PFSK-1 (cell line): ENCODE measurements at regions not wholly inside any gene's neighbourhood (a gene's known extent, or its start where the extent isn't known, plus 50 kb on each side); places are given as distances from the start of the nearest gene placed in this dataset.

Source experiments
- POLR2AphosphoS5 ChIP-seq: IDR thresholded peaks from 2 replicates; pipeline ENCODE4 v1.6.1; 2012; ENCODE audit warnings: low read depth, mild to moderate bottlenecking, control low read depth, low read length, moderate library complexity
- TF ChIP-seq, protein P1 (sequence below), 2 experiments: IDR thresholded peaks; 2 replicates each; pipeline versions ENCODE4 v1.6.1 to v1.8.0; 2011 to 2012; ENCODE audit warnings: low read depth in 2 of 2, low read length in 2 of 2, control low read depth in 1 of 2, inconsistent platforms in 1 of 2, mild to moderate bottlenecking in 1 of 2, moderate library complexity in 1 of 2; ENCODE audit not compliant: insufficient read depth in 1 of 2

DNA sequence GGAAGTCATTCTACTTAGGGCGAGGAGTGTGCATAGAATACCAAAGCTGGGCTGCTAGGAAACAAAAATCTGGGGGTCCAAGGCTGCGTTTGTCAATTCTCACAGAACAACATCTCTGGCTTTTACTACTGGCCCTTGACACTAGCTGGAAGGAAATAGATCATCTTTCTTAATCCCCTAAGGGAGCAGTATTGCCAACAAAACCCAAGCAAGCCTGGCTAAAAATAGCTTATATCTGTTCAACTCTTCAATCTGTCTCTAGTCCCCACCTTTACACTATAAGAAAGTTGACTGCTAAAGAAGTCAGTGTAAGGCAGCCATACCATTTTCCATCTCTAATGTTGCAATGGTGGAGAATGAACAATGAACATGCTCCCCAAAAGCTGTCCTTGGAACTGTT is 107.8 kb upstream of the SPRY2 start:
- no peak for TF ChIP-seq POLR2AphosphoS5
- TF ChIP-seq, protein P1, sequence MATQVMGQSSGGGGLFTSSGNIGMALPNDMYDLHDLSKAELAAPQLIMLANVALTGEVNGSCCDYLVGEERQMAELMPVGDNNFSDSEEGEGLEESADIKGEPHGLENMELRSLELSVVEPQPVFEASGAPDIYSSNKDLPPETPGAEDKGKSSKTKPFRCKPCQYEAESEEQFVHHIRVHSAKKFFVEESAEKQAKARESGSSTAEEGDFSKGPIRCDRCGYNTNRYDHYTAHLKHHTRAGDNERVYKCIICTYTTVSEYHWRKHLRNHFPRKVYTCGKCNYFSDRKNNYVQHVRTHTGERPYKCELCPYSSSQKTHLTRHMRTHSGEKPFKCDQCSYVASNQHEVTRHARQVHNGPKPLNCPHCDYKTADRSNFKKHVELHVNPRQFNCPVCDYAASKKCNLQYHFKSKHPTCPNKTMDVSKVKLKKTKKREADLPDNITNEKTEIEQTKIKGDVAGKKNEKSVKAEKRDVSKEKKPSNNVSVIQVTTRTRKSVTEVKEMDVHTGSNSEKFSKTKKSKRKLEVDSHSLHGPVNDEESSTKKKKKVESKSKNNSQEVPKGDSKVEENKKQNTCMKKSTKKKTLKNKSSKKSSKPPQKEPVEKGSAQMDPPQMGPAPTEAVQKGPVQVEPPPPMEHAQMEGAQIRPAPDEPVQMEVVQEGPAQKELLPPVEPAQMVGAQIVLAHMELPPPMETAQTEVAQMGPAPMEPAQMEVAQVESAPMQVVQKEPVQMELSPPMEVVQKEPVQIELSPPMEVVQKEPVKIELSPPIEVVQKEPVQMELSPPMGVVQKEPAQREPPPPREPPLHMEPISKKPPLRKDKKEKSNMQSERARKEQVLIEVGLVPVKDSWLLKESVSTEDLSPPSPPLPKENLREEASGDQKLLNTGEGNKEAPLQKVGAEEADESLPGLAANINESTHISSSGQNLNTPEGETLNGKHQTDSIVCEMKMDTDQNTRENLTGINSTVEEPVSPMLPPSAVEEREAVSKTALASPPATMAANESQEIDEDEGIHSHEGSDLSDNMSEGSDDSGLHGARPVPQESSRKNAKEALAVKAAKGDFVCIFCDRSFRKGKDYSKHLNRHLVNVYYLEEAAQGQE (IDR thresholded peaks at IDR 0.05; ENCODE audit: insufficient read depth in 1 of 2, low read depth in 2 of 2, low read length in 2 of 2) = no peak
